ENCODE measurements at regions not wholly inside any gene's neighbourhood (a gene's known extent, or its start where the extent isn't known, plus 50 kb on each side); places are given as distances from the start of the nearest gene placed in this dataset.

GRCh38 chr9:17847908-17848307 is 269.0 kb downstream of the SH3GL2 start:
- no peak overlapping the region for H3K4me3 Mint-ChIP-seq
- no peaks in the 10 kb centered on the region for H4K20me1 ChIP-seq (ENCODE audit: control insufficient read depth, insufficient read depth, insufficient read length)
- H3K4me1 ChIP-seq (ENCODE audit: insufficient read depth, low read length), result no peaks in the 10 kb centered on the region
- H3K23me2 ChIP-seq (ENCODE audit: insufficient read length, low read depth, low read length, poor library complexity, severe bottlenecking), result no peaks in the 10 kb centered on the region
- no peak overlapping the region for H3K23ac ChIP-seq (ENCODE audit: insufficient read length, low read depth, low read length)
- no peak for TF ChIP-seq CTCF (conservative IDR thresholded peaks at IDR 0.05)
- no peak overlapping the region for H3K4me2 ChIP-seq (ENCODE audit: insufficient read depth, insufficient read length, low read length)
- no peak overlapping the region for H4K8ac ChIP-seq (replicated peaks; ENCODE audit: insufficient read length, low read depth, low read length)
- H4K5ac ChIP-seq (ENCODE audit: insufficient read length, low read depth, low read length), result no peak overlapping the region
- no peak overlapping the region for H4K91ac ChIP-seq (ENCODE audit: insufficient read length, low read depth, low read length)
- H2BK20ac ChIP-seq (ENCODE audit: low read depth, low read length, poor library complexity, severe bottlenecking), result no peak overlapping the region
- no peak overlapping the region for H3K4ac ChIP-seq (ENCODE audit: low read depth, low read length)
- no peak overlapping the region for H2BK15ac ChIP-seq (ENCODE audit: low read depth, low read length)
- no CpG with 5 or more reads among the region's 3 CpGs for WGBS (ENCODE audit: extremely low coverage, insufficient read length, low lambda C conversion rate)
- no peak overlapping the region for H3K14ac ChIP-seq (ENCODE audit: insufficient read depth, low read length)
- no peak overlapping the region for H3K9ac ChIP-seq (ENCODE audit: extremely low read depth, insufficient read length, low read length)
- no peak overlapping the region for H2BK5ac ChIP-seq (ENCODE audit: insufficient read length, low read length)
- H3K79me1 ChIP-seq (ENCODE audit: insufficient read depth, low read depth, low read length, poor library complexity, severe bottlenecking), result no peaks in the 10 kb centered on the region
- H3K9me3 Mint-ChIP-seq, result peaks cover 11 to 23% of the 10 kb centered on the region in 2 experiments
- H3K27ac ChIP-seq (ENCODE audit: insufficient read length, low read depth, low read length), result no peak overlapping the region
- H3K56ac ChIP-seq (ENCODE audit: insufficient read length, low read depth, low read length), result no peak overlapping the region
- no peak overlapping the region for H3K27ac Mint-ChIP-seq
- no peak overlapping the region for H2AFZ ChIP-seq (ENCODE audit: low read length)
- no peaks in the 10 kb centered on the region for H3K27me3 Mint-ChIP-seq (ENCODE audit: low read depth)
- H3K4me1 Mint-ChIP-seq, result peaks cover 5 to 12% of the 10 kb centered on the region in 2 experiments
- no peaks in the 10 kb centered on the region for H3K27me3 ChIP-seq (ENCODE audit: insufficient read depth, low read length)
- H3K79me2 ChIP-seq (ENCODE audit: insufficient read depth, low read length), result no peaks in the 10 kb centered on the region
- no peaks in the 10 kb centered on the region for H3K9me3 ChIP-seq (ENCODE audit: control insufficient read depth, low read depth, low read length)
- no peak for DNase-seq
- no peak overlapping the region for H3K18ac ChIP-seq (ENCODE audit: insufficient read length, low read depth, low read length)
- no peak overlapping the region for H3T11ph ChIP-seq (ENCODE audit: low read length)
- H3K36me3 Mint-ChIP-seq (ENCODE audit: insufficient read depth in 1 of 3, low read depth in 3 of 3), result peaks cover 9 to 17% (median 11%) of the 10 kb centered on the region in 3 experiments; a peak in 5 of 7 replicates
- no peak overlapping the region for H2BK12ac ChIP-seq (ENCODE audit: insufficient read length, low read depth, low read length)
- H2AK5ac ChIP-seq (ENCODE audit: insufficient read length, low read length), result no peak overlapping the region
- no peak overlapping the region for H2BK120ac ChIP-seq (ENCODE audit: low read depth, low read length, poor library complexity, severe bottlenecking)
